CD4-positive, alpha-beta T cell treated with Interleukin-15 for 1 hour (primary cell): ENCODE measurements at regions not wholly inside any gene's neighbourhood (a gene's known extent, or its start where the extent isn't known, plus 50 kb on each side); places are given as distances from the start of the nearest gene placed in this dataset.
"Not testable (repeated sequence)": the region's sequence is repeated elsewhere in the genome, so short reads cannot be mapped to it uniquely, and the experiment has no call there.

ENCODE experiments used
- DNase-seq: peaks from one replicate; pipeline ENCODE4 v3.0.0-alpha.2; 2020

- no peak for DNase-seq
Observed at GRCh38 chr5:100479079-100479688, 56.0 kb upstream of the FAM174A start.

GRCh38 chr5:100472091-100472490 lies 63.1 kb upstream of the FAM174A start:
- no peak for DNase-seq

DNA sequence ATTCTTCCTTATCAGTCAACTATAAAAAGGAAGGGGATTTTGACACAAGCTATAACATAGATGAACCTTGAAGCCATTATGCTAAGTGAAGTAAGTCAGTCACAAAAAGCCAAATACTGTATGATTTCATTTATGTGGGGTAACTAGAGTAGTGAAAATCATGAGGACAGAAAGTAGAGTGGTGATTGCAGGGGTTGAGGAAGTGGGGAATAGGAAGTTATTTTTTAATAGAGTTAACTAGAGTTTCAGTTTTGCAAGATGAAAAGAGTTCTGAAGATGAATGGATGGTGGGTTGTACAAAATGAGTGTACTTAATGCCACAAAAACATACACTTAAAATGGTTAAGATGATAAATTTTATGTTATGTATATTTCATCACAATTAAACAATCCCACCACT lies 65.4 kb upstream of the FAM174A start:
- no peak for DNase-seq

GRCh38 chr5:100464418-100464817 lies 70.8 kb upstream of the FAM174A start:
- DNase-seq, result no peak

- DNase-seq, result no peak
Observed at GRCh38 chr5:100456615-100457014, 78.6 kb upstream of the FAM174A start.

- no peak for DNase-seq
Observed at GRCh38 chr5:100452126-100452525, 83.0 kb upstream of the FAM174A start.

DNA sequence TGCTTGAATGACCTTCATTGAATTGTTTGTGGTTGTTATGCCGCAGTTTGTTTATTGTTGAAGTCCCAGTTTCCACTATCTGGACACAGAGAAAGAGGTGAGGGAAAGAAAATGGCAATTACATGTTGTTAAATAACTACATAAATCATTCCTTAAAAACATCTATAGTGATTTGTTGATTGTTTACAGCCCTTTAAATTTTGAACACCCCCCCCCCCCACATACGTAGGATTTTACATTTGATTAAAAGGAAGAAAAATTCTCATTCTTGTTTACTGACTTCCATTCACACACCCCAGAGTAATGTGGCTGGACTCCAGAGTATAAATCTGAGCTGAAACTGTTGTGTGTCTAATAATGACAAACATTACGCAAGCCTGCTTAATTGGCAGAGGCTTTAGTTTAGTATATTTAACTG lies 87.1 kb upstream of the FAM174A start:
- no peak for DNase-seq

DNA sequence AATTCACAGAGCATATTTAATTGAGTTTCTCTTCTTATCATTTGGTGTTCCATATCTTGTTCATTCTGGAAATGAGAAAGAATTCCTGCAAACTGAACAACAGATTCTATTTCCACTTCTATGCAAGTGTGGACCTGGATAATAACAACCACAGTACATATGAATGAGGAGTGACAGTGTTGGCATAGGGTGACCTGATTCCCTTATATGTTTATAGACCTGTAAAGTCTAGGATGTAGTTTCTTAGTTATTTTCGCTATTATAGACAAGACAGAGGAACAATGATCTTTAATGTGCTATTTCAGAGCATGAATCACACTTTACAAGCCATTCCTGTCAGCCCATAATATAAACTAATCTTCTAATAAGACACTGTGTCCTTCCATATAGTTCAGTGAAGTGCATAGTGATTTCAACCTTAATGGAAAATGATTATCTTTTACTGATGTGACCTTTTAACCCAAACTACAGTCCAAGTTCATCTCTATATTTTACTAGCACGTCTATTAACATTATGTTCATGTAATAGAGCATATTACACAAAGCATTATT lies 88.2 kb upstream of the FAM174A start:
- DNase-seq, result no peak

- no peak for DNase-seq
Observed at GRCh38 chr5:100444961-100445360, 90.2 kb upstream of the FAM174A start.

GRCh38 chr5:100434815-100435214 lies 100.4 kb upstream of the FAM174A start:
- DNase-seq, result no peak

DNA sequence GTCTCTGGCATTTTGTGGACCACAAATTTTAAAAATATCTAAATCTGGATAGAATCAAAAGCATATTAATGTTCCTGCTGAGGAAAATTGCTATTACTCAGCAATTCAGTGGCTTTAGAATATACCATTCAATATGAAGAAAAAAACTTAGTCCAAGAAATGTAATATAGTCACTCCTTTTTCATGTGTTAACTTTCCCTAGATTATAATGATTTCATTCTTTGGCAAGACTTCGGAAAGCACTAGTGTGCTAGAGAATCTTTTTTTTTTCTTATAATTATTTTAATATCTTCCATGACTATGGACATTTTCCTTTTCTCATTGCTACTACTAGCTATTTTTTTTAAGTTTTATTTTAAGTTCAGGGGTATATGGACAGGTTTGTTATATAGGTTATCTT lies 102.4 kb upstream of the FAM174A start:
- no peak for DNase-seq

DNA sequence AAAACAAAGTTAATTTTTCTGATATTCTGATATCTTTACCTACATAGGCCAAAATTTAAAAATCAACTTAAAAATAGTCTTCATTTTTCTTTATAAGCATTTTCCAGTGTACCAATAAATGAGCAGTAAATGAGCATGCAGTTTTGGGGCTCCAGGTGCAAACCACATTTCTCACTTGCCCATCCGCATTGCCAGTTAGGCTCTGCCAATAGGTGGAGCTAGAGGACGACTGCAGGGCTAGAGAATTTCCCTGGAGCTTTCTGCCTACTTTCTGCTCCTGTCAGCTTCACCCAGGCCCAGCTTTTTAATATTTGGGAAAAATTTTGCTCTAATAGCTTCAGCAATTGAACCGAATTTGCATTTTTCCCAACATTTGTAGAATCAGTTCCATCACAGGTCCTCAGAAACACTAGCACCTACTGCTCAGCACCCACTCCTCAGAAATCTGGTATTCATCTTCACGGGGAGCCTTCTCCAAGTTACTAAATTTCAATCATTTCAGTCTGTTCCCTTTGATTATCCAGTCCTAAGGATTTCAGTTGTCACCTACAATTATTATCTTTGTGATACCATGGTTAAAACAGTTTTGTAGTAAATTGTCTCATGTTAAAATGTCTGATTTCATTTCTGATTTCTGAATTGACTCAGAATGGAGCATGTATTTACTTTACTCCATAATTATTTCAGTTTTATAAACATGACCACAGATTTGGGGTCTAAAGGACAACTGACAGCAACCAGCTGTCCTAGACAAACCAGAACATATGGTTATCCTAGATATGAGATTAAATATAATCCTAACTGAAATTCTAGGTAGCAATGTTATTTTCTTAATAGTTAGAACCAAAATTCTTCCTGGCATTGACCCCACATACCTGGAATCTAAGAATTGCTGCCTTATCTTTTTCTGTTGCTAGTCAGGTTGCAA lies 104.6 kb upstream of the FAM174A start:
- DNase-seq, result peak; percentile 47

GRCh38 chr5:100424787-100425186 lies 110.4 kb upstream of the FAM174A start:
- DNase-seq, result no peak

- DNase-seq, result no peak
Observed at GRCh38 chr5:100424017-100424416, 111.2 kb upstream of the FAM174A start.

DNA sequence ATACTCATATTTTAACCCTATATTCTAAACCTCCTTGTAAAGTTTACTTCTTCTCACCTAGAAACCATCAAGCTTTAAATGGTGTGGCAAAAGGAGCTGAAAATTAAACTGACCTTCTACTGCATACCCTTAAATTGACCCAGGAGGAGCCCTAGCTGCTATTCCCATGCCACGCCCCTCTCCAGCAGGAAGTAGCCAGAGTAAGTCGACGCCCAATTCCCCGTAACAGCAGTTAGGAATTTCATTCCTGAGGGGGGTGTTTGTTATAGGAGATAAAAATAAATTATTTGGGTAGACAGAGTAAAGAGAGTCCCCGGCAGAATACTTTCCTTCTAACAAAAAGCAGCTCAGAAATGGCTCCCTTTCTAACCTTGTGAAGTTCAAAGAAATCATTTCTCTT lies 111.8 kb upstream of the FAM174A start:
- DNase-seq, result no peak

DNA sequence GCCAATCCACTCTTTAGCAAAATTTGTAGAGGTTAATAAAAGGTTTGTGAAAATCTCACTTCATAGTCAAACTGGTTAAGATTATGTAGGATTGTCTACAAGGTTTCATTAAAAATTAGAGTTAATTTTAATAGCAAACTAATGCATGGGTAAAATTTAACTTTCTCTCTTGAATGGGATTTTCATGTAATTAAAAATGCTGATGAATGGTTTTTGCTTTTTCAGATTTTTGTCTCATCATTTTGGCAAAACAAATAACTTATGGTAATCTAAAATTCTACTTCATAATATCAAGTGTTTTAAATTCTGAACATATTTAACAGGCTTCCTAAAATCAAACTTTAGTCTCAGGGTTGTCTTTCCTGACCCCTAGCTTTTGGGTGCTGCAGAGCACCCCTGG lies 113.8 kb upstream of the FAM174A start:
- DNase-seq, result no peak

- no peak for DNase-seq
Observed at GRCh38 chr5:100418231-100418630, 116.9 kb upstream of the FAM174A start.

DNA sequence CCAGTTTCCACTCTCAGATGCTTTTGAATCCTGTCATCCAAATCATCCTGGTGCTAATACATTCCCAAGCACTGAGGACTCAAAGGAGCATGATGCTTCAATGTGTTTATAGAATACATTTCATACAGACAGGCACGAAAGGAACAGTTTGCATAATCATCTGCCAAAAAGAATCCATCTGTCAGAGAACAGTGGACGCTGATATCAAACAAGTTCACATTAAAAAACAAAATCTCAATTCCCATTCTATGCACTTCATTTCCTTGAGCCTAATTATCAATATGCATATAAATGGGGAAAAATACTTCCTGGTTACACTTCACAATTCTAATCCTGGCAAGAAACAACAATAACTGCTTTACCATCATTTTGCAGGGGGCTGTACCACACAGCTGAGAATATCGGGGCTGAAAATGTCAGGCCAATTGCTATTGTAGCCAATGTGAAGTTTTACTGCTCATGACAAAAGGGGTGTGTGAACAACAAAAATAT lies 125.5 kb upstream of the FAM174A start:
- DNase-seq, result no peak

GRCh38 chr5:100407053-100407452 lies 128.1 kb upstream of the FAM174A start:
- DNase-seq, result no peak

GRCh38 chr5:100406640-100407039 lies 128.5 kb upstream of the FAM174A start:
- DNase-seq, result no peak

- no peak for DNase-seq
Observed at GRCh38 chr5:100402071-100402470, 133.1 kb upstream of the FAM174A start.

DNA sequence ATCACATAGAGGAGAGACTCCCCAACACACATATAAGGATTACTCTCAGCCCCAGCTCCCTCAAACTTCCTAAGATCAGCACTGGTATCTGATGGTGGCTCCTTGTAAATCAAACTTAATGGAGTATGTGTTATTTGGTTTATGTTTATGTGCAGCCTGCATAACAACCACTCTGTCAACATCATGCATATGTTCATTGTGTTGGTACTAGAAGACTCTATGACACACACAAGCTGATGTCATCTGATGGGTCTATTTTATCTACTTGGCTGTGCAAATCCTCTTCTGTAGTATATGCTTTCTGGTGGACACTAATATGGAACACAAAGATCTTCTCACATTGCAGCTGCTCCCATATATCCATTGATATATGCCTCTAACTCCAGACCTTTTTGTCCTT lies 134.0 kb upstream of the FAM174A start:
- no peak for DNase-seq

DNA sequence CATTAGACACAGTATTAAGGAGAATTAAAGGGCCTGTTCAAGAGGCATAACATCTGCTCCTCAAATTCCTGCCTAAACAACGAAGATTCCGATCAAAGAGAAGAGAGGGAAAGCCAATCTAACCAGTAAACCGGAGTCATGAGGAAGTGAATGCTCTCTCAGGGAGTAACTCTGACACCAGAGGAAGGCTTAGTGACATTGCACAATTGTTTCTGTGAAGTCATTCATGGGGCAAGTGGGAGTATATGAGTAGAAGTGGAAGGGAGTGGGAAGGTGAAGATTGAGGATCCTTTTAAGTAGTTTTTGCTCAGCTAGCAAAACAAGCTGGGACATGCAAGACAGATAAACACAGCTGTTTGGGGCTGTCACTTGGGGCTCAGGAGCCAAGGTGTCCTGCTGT lies 136.4 kb upstream of the FAM174A start:
- DNase-seq, result not testable (repeated sequence)
